SK-N-SH (cell line): ENCODE measurements at regions not wholly inside any gene's neighbourhood (a gene's known extent, or its start where the extent isn't known, plus 50 kb on each side); places are given as distances from the start of the nearest gene placed in this dataset.

Experiments
- CTCF ChIA-PET: fragments of 300-600, 350-600 bp; formaldehyde crosslinking; extraction: SDS; loops from one replicate; lab custom pipeline; 2021; lab: Yijun Ruan, JAX
- POLR2A ChIA-PET: fragments of 350-600 bp; sonication (Branson Sonifier 250); formaldehyde crosslinking; extraction: SDS; loops from one replicate; lab custom pipeline; 2020; ENCODE audit warnings: antibody characterized with exemption, inconsistent platforms; lab: Yijun Ruan, JAX
- DNase-seq: peaks from one replicate; pipeline ENCODE4 v3.0.0; 2012
- H2AFZ ChIP-seq: fragments of 200-600 bp; sonication (generic); 2 replicates; pipeline ENCODE4 v1.8.1; 2016; ENCODE audit warnings: antibody characterized with exemption, mild to moderate bottlenecking, low read depth
- H3F3A ChIP-seq: fragments of 200-600 bp; sonication (generic); replicated peaks from 2 replicates; pipeline ENCODE3; 2016; ENCODE audit warnings: antibody characterized with exemption, mild to moderate bottlenecking; ENCODE audit not compliant: insufficient read depth
- H3K27ac ChIP-seq, 2 experiments: fragments of 200-500 bp in 1 of 2; fragments of 200-600 bp in 1 of 2; sonication (Bioruptor generic) in 1 of 2; sonication (generic), shearing (Covaris generic) in 1 of 2; 2 replicates each; pipeline versions ENCODE4 v1.5.1 to v1.6.1; 2014 to 2016; ENCODE audit warnings: low read depth in 2 of 2, inconsistent platforms in 1 of 2, low read length in 1 of 2, mild to moderate bottlenecking in 1 of 2, mixed read lengths in 1 of 2
- H3K27me3 ChIP-seq: fragments of 200-600 bp; sonication (generic), shearing (Covaris generic); 2 replicates; pipeline ENCODE4 v1.6.1; 2016; ENCODE audit warnings: mixed run types; ENCODE audit not compliant: insufficient read depth
- H3K36me3 ChIP-seq, 2 experiments: fragments of 200-500 bp in 1 of 2; fragments of 200-600 bp in 1 of 2; sonication (Bioruptor generic) in 1 of 2; sonication (generic) in 1 of 2; replicated peaks in 1 of 2; 2 replicates each; pipeline versions ENCODE3 to v1.5.1; 2014 to 2016; ENCODE audit warnings: low read length in 1 of 2, mild to moderate bottlenecking in 1 of 2; ENCODE audit not compliant: insufficient read depth in 2 of 2, control insufficient read depth in 1 of 2
- H3K4me1 ChIP-seq, 2 experiments: fragments of 200-500 bp in 1 of 2; fragments of 200-600 bp in 1 of 2; sonication (Bioruptor generic) in 1 of 2; sonication (generic), shearing (Covaris generic) in 1 of 2; 2 replicates each; pipeline versions ENCODE4 v1.5.1 to v1.6.1; 2014 to 2016; ENCODE audit warnings: low read depth in 1 of 2, low read length in 1 of 2, mixed run types in 1 of 2; ENCODE audit not compliant: insufficient read depth in 2 of 2, control insufficient read depth in 1 of 2
- H3K4me2 ChIP-seq: fragments of 200-600 bp; sonication (generic), shearing (Covaris generic); 2 replicates; pipeline ENCODE4 v1.6.1; 2017; ENCODE audit warnings: mixed run types
- H3K4me3 ChIP-seq, 2 experiments: fragments of 200-500 bp in 1 of 2; fragments of 200-600 bp in 1 of 2; sonication (Bioruptor generic) in 1 of 2; sonication (generic), shearing (Covaris generic) in 1 of 2; 2 replicates each; pipeline versions ENCODE4 v1.5.1 to v1.8.1; 2014 to 2016; ENCODE audit warnings: low read depth in 2 of 2, inconsistent platforms in 1 of 2, low read length in 1 of 2, mild to moderate bottlenecking in 1 of 2, mixed read lengths in 1 of 2, moderate library complexity in 1 of 2
- H3K79me2 ChIP-seq: fragments of 200-600 bp; sonication (generic); 2 replicates; pipeline ENCODE4 v1.8.1; 2017; ENCODE audit warnings: mild to moderate bottlenecking; ENCODE audit not compliant: insufficient read depth
- H3K9ac ChIP-seq: fragments of 200-600 bp; sonication (generic); 2 replicates; pipeline ENCODE4 v1.6.1; 2017; ENCODE audit warnings: mixed run types
- H3K9me2 ChIP-seq: fragments of 200-600 bp; sonication (generic); 2 replicates; pipeline ENCODE4 v1.6.1; 2017; ENCODE audit warnings: mixed run types
- H3K9me3 ChIP-seq: fragments of 200-600 bp; sonication (generic); 2 replicates; pipeline ENCODE4 v1.6.1; 2017; ENCODE audit warnings: mixed run types, mild to moderate bottlenecking, moderate library complexity
- H4K20me1 ChIP-seq: fragments of 200-600 bp; sonication (generic); 2 replicates; pipeline ENCODE4 v1.6.1; 2017; ENCODE audit warnings: mild to moderate bottlenecking, mixed run types; ENCODE audit not compliant: insufficient read depth
- CHD2 ChIP-seq: fragments of 150-350 bp; IDR thresholded peaks from 2 replicates; pipeline ENCODE4 v1.6.1; 2018; ENCODE audit warnings: low read length; ENCODE audit not compliant: partially characterized antibody
- EZH2phosphoT487 ChIP-seq: fragments of 200-600 bp; sonication (generic); IDR thresholded peaks from 2 replicates; pipeline ENCODE4 v1.6.1; 2017; ENCODE audit warnings: low read depth, mixed run types, mild to moderate bottlenecking, antibody characterized with exemption, moderate library complexity, borderline replicate concordance
- FOSL2 ChIP-seq: IDR thresholded peaks from 2 replicates; pipeline ENCODE4 v1.4.0; 2012; ENCODE audit warnings: low read depth, mild to moderate bottlenecking, moderate library complexity, borderline replicate concordance
- GABPA ChIP-seq: IDR thresholded peaks from 2 replicates; pipeline ENCODE4 v1.4.0; 2012; ENCODE audit warnings: low read depth, mild to moderate bottlenecking
- GATA2 ChIP-seq: sonication (generic); formaldehyde crosslinking; IDR thresholded peaks from 2 replicates; pipeline ENCODE4 v1.5.0; 2020; ENCODE audit warnings: mild to moderate bottlenecking, missing genetic modification reagents
- JUND ChIP-seq: IDR thresholded peaks from 2 replicates; pipeline ENCODE4 v1.4.0; 2012
- MEF2A ChIP-seq: IDR thresholded peaks from 2 replicates; pipeline ENCODE4 v1.4.0; 2012; ENCODE audit warnings: low read depth, borderline replicate concordance
- RFX5 ChIP-seq: IDR thresholded peaks from 2 replicates; pipeline ENCODE4 v1.6.1; 2012; ENCODE audit warnings: mild to moderate bottlenecking, improper control_type of control experiment, low read length
- TAF1 ChIP-seq: IDR thresholded peaks from 2 replicates; pipeline ENCODE4 v1.6.1; 2012; ENCODE audit warnings: low read depth, mild to moderate bottlenecking, low read length, moderate library complexity, borderline replicate concordance
- YY1 ChIP-seq: IDR thresholded peaks from 2 replicates; pipeline ENCODE4 v1.4.0; 2012; ENCODE audit warnings: low read depth, mild to moderate bottlenecking
- WGBS: methylation state at CpG from one replicate; pipeline ENCODE4 v1.1.6; 2017; ENCODE audit warnings: low lambda C conversion rate; 5-methylcytosine and 5-hydroxymethylcytosine counted together
- TF ChIP-seq, protein P1 (sequence below): fragments of 150-350 bp; IDR thresholded peaks from 2 replicates; pipeline ENCODE4 v1.6.1; 2016; ENCODE audit warnings: mild to moderate bottlenecking, low read depth, low read length
- TF ChIP-seq, protein P2 (sequence below): IDR thresholded peaks from 2 replicates; pipeline ENCODE4 v1.6.1; 2012; ENCODE audit warnings: mild to moderate bottlenecking, low read depth, low read length, moderate library complexity
- TF ChIP-seq, protein P3 (sequence below): IDR thresholded peaks from 2 replicates; pipeline ENCODE4 v1.4.0; 2012; ENCODE audit warnings: low read depth, borderline replicate concordance
- TF ChIP-seq, protein P4 (sequence below): IDR thresholded peaks from 2 replicates; pipeline ENCODE4; 2012

- H3K4me2 ChIP-seq = no peak overlapping the region
- H3K27ac ChIP-seq = no peak overlapping the region
- POLR2A ChIA-PET = no interaction called here
- H3K9me3 ChIP-seq = 0 out of 2 replicates have a peak, but pooled peaks cover 7% of the 10 kb centered on the region
- H3K9ac ChIP-seq = no peak overlapping the region
- no peaks in the 10 kb centered on the region for H4K20me1 ChIP-seq
- CTCF ChIA-PET = interaction anchor here (0.9 kb wide), 1 partner anchor 145 kb away, joined by 3 read pairs; no protein-coding TSS in a partner anchor
- no peaks in the 10 kb centered on the region for H3K4me1 ChIP-seq
- no peaks in the 10 kb centered on the region for H3F3A ChIP-seq
- no peaks in the 10 kb centered on the region for H3K9me2 ChIP-seq
- no peaks in the 10 kb centered on the region for H3K36me3 ChIP-seq
- no peak overlapping the region for H2AFZ ChIP-seq
- H3K27me3 ChIP-seq = no peaks in the 10 kb centered on the region
- TF ChIP-seq YY1 (no peak), JUND (no peak), FOSL2 (no peak), RFX5 (no peak), MEF2A (no peak), CHD2 (no peak), GABPA (no peak), TAF1 (no peak), GATA2 (CRISPR knock-in tag) (no peak)
- TF ChIP-seq, protein P1, sequence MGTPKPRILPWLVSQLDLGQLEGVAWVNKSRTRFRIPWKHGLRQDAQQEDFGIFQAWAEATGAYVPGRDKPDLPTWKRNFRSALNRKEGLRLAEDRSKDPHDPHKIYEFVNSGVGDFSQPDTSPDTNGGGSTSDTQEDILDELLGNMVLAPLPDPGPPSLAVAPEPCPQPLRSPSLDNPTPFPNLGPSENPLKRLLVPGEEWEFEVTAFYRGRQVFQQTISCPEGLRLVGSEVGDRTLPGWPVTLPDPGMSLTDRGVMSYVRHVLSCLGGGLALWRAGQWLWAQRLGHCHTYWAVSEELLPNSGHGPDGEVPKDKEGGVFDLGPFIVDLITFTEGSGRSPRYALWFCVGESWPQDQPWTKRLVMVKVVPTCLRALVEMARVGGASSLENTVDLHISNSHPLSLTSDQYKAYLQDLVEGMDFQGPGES = no peak
- TF ChIP-seq, protein P2, sequence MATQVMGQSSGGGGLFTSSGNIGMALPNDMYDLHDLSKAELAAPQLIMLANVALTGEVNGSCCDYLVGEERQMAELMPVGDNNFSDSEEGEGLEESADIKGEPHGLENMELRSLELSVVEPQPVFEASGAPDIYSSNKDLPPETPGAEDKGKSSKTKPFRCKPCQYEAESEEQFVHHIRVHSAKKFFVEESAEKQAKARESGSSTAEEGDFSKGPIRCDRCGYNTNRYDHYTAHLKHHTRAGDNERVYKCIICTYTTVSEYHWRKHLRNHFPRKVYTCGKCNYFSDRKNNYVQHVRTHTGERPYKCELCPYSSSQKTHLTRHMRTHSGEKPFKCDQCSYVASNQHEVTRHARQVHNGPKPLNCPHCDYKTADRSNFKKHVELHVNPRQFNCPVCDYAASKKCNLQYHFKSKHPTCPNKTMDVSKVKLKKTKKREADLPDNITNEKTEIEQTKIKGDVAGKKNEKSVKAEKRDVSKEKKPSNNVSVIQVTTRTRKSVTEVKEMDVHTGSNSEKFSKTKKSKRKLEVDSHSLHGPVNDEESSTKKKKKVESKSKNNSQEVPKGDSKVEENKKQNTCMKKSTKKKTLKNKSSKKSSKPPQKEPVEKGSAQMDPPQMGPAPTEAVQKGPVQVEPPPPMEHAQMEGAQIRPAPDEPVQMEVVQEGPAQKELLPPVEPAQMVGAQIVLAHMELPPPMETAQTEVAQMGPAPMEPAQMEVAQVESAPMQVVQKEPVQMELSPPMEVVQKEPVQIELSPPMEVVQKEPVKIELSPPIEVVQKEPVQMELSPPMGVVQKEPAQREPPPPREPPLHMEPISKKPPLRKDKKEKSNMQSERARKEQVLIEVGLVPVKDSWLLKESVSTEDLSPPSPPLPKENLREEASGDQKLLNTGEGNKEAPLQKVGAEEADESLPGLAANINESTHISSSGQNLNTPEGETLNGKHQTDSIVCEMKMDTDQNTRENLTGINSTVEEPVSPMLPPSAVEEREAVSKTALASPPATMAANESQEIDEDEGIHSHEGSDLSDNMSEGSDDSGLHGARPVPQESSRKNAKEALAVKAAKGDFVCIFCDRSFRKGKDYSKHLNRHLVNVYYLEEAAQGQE = no peak
- DNase-seq = no peak
- H3K4me3 ChIP-seq = no peak overlapping the region
- 96% methylated on average over 4 of the region's 4 CpGs for WGBS
- H3K79me2 ChIP-seq = no peaks in the 10 kb centered on the region
Observed at GRCh38 chr5:91240175-91240574, 142.9 kb downstream of the ARRDC3 start.

- Histone ChIP-seq H3K9ac (no peak overlapping the region), H3K79me2 (no peaks in the 10 kb centered on the region), H2AFZ (no peak overlapping the region), H3K4me1 (no peaks in the 10 kb centered on the region; a peak in 1 of 4 replicates), H3K27ac (no peak overlapping the region), H3K27me3 (no peaks in the 10 kb centered on the region), H3K9me2 (no peaks in the 10 kb centered on the region), H3K4me2 (no peak overlapping the region), H3K36me3 (no peaks in the 10 kb centered on the region), H3F3A (no peaks in the 10 kb centered on the region), H3K4me3 (no peak overlapping the region), H4K20me1 (no peaks in the 10 kb centered on the region), H3K9me3 (no peaks in the 10 kb centered on the region)
- TF ChIP-seq RFX5 (no peak), EZH2phosphoT487 (no peak), FOSL2 (no peak), CHD2 (no peak), YY1 (no peak)
- TF ChIP-seq, protein P3, sequence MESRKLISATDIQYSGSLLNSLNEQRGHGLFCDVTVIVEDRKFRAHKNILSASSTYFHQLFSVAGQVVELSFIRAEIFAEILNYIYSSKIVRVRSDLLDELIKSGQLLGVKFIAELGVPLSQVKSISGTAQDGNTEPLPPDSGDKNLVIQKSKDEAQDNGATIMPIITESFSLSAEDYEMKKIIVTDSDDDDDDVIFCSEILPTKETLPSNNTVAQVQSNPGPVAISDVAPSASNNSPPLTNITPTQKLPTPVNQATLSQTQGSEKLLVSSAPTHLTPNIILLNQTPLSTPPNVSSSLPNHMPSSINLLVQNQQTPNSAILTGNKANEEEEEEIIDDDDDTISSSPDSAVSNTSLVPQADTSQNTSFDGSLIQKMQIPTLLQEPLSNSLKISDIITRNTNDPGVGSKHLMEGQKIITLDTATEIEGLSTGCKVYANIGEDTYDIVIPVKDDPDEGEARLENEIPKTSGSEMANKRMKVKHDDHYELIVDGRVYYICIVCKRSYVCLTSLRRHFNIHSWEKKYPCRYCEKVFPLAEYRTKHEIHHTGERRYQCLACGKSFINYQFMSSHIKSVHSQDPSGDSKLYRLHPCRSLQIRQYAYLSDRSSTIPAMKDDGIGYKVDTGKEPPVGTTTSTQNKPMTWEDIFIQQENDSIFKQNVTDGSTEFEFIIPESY = no peak
- TF ChIP-seq, protein P4, sequence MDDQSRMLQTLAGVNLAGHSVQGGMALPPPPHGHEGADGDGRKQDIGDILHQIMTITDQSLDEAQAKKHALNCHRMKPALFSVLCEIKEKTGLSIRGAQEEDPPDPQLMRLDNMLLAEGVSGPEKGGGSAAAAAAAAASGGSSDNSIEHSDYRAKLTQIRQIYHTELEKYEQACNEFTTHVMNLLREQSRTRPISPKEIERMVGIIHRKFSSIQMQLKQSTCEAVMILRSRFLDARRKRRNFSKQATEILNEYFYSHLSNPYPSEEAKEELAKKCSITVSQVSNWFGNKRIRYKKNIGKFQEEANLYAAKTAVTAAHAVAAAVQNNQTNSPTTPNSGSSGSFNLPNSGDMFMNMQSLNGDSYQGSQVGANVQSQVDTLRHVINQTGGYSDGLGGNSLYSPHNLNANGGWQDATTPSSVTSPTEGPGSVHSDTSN = no peak
- no peak for DNase-seq
- 98% methylated on average over 2 of the region's 2 CpGs for WGBS
- POLR2A ChIA-PET = no interaction called here
- CTCF ChIA-PET = interaction anchor here (1.3 kb wide), 1 partner anchor 149 kb away, joined by 4 read pairs; no protein-coding TSS in a partner anchor
Observed at GRCh38 chr5:91235271-91235694, 147.8 kb downstream of the ARRDC3 start.
